Activated CD4-positive, alpha-beta T cell treated with anti-CD3 and anti-CD28 coated beads, Interleukin-2, amount 50 U/mL, for 48 hours (primary cell): ENCODE measurements at regions not wholly inside any gene's neighbourhood (a gene's known extent, or its start where the extent isn't known, plus 50 kb on each side); places are given as distances from the start of the nearest gene placed in this dataset.

Experiments
- DNase-seq, 2 experiments: peaks; one replicate each; pipeline ENCODE4 v3.0.0-alpha.2; 2020

DNA sequence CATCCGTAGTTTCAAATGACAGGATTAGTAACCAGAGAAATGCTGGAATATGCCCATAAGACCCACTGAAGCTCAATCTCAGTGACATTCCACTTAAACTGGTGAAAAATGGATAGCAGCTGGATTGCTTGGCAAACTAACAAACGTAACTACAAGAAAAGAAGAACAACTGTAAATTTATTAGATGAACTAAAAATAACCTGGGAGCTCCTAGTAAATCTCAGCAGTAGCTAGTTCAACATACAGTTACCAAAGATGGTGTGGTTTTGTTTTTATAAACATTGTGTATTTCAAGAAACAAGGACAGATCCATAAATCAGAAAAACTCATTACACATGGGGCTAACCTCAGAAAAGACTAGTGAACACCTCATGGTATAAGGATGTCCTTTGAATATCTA, 531.9 kb downstream of the XIRP2 start:
- no peak for DNase-seq

- no peak for DNase-seq
Measured at GRCh38 chr2:167415068-167415467, 526.8 kb downstream of the XIRP2 start.

DNA sequence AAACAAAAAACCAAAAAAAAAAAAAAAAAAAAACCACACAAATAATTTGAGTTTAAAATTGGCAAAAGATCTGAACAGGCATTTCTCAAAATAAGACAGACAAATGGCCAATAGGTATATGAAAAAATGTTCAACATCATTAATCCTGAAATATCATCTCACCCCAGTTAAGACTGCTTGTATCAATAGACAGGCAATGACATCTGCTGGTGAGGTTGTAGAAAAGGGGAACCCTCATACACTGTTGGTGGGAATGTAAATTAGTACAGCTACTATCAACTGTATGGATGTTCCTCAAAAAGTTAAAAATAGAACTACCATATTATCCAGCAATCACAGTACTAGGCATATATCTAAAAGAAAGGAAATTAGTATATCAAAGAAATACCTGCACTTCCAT, 523.1 kb downstream of the XIRP2 start:
- no peak for DNase-seq

GRCh38 chr2:167406558-167406957, 518.3 kb downstream of the XIRP2 start:
- DNase-seq, result no peak

GRCh38 chr2:167404627-167405284, 516.5 kb downstream of the XIRP2 start:
- DNase-seq, result no peak

GRCh38 chr2:167401309-167401708, 513.0 kb downstream of the XIRP2 start:
- DNase-seq, result no peak

DNA sequence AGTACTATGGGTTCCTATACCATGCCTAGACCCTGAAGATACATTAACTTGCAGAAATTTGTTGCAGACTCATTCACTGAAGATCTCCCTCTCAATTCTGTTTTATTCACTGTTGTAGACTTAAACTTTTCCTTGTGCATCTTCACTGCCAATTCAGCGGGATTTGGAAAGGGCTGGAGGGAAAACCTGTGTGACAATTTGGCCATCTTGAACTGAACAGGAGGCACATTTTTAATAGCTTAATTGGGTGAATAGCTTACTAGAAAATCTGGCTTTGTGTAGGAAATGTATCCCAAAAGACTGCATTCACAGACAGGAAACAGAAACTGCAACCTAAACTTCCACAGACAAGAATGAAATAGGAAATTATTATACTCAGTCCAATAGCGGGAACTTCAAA, 512.3 kb downstream of the XIRP2 start:
- DNase-seq, result no peak

DNA sequence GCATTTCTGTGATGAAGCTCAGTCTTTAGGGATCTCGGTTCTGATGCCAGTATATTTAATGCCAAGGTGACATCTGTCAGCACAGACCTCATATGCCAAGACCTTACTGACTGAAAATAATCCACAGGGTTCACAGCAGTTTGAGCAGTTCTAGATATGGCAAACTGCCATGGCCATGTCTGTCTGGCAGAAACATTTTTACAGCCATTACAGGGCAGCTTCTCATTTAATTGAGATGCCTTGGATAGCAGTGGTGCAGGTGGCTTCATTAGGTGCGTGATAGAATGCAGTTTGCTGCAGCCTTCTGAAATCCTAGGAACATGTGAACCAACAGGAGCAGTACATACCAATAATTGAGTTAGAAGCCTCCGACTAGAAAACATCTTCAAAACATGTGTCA, 510.6 kb downstream of the XIRP2 start:
- DNase-seq, result no peak

GRCh38 chr2:167388901-167389300, 500.6 kb downstream of the XIRP2 start:
- DNase-seq, result no peak

- DNase-seq, result no peak
Measured at GRCh38 chr2:167388497-167388896, 500.2 kb downstream of the XIRP2 start.

GRCh38 chr2:167386694-167387093, 498.4 kb downstream of the XIRP2 start:
- DNase-seq, result no peak

DNA sequence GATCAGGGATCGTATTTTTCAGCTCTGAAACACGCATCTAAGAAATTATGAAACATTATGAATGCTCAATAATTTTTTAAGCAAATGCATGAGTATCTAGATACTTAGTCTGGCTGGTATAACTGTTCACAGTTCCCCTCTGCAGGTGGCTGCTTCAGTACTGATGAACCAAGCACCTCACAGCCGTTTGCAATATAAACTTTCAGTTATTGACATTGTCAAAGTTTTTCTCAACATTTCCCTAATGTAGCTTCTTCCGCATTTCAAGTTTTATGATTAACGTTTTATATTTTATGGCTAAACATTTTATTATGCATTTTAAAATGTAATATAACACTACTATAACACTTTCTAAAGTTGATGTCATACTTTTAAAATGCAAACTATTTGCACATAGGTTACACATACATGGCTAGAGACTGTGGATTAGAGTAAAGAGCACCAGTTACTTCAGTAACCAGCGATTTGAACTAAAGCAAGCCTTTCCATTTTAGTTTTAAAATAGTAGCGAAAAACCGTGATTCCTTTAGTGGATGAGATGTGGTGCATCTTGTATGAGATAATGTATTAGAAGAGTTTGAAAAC, 495.4 kb downstream of the XIRP2 start:
- DNase-seq, result no peak

GRCh38 chr2:167381349-167381748, 493.1 kb downstream of the XIRP2 start:
- no peak for DNase-seq

GRCh38 chr2:167380555-167380954, 492.3 kb downstream of the XIRP2 start:
- DNase-seq, result no peak

DNA sequence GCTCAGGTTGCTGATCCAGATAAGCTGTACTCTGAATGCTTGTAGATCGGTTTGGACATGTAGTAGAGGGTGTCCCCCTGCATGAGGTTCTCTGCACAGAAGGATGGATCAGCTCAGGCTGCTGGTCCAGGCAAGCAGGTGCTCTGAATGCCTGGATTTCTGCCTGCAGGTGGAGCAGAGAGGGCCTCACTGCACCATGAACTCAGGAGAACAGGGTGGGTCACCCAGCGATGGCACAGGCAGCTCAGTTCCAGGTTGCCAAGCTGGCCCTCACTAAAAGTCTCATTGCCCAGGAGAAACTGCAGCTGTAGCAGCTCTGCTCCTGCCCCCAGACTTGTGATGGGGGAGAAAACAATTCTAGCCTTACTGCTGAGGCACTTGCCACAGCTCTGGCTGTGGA, 491.8 kb downstream of the XIRP2 start:
- no peak for DNase-seq

DNA sequence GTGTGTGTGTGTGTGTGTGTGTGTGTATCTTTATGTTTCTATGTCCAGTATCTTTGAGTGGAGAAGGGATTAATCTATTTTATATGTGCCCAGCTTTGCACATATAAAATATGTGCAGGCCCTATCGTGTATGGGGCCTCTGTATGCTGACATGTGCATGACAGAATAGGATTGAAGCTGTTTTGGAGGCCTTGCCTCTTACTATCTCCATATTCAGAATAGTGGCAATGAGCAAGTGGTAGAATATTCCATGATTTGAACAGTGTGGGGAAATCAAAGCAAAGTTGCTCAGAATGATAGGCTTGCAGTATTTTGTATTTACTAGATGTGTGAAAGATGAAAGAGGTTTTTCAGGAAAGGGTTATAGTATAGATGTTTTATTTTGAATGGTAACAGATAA, 480.8 kb downstream of the XIRP2 start:
- no peak for DNase-seq

DNA sequence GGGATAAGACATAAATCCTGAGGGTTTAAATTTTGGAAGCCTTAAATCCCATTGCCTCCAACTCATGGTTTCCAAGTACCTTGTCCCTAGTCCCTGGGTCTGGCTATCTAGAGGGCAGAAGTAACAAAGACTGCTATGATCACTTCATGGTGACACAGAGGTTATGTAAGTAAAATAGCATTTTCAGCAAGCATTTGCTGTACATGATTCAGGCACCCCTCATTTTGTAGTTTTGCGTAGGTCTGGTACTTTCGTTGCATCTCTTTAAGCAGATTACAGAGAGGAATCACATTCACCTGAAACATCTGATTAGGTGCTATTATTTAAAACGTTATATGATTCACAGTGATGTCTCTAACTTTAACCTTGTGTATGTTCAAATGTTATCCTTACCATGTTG, 480.1 kb downstream of the XIRP2 start:
- DNase-seq, result no peak

DNA sequence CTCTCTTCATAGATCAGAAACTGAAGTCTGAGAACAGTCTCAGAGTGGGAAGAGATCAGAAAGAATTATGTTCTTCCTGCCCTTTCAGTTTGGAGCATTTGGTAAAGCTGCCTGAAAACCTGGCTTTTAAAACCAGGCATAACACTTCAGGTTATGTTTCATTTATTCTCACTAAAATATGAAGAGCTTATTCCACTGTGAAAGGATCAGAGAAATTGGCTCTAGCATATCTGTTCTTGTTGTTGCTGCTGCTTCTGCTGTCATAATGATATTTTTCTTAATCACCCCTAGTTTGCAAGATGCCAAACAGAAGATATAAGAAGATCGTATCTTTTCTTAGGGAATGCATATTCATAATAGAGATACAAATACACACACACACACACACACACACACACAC, 476.9 kb downstream of the XIRP2 start:
- DNase-seq, result no peak

DNA sequence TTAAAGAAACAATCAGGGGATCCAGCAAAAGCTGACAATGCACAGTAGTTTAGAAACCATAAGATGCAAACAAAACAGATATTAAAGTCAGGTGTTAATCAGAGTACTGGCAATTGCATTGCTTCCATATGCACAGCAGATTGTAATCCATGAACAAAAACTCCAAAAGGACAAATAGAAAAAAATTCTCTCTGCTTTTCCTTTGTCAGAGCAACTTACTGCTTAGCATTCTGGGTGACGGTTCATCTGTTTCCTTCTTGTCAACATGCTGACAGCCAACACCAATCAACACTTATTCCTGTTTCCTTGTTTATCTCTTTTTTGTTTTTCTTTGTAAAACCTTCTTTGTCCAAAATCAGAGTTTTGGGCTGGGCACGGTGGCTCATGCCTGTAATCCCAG, 473.1 kb downstream of the XIRP2 start:
- DNase-seq, result no peak

GRCh38 chr2:167355821-167356220, 467.5 kb downstream of the XIRP2 start:
- no peak for DNase-seq

GRCh38 chr2:167353605-167354280, 465.5 kb downstream of the XIRP2 start:
- no peak for DNase-seq

DNA sequence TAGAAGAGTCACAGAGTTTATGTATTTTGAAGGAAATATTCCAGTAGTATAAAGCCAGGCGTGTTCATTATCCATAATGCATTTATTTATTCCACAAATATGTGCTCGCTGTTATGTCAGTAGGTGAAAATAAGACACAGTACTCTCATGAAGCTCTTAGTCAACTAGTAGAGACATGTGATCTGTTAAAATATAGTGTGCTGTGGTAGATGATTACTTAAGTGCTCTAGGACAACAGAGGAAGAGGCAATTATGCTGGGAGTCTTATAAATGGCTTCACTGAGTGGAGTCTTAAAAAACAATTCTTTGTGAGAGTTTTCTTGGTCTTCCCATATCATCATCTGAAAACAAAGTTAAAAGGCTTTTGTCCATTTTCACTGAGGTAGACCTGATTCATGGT, 457.3 kb downstream of the XIRP2 start:
- DNase-seq, result no peak

DNA sequence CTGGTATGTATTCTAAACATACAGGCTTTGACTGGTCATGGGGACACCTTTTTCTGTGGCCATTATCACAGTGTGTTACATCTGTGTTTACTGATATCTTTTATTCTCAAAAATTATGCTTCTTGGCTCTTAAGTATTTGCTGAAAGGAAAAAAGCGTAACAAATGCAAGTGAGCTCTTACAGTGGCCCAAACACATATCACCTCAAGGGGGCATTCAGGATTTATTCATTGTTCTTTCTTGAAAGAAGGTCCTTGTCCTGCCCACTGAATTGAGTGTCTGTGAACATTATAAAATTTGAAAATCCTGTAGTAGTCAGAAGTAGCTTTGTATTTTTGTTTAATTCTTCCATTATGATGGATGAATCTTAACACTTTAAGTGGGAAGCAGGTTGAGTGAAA, 454.5 kb downstream of the XIRP2 start:
- no peak for DNase-seq

- no peak for DNase-seq
Measured at GRCh38 chr2:167340322-167340721, 452.0 kb downstream of the XIRP2 start.

GRCh38 chr2:167336213-167336612, 447.9 kb downstream of the XIRP2 start:
- DNase-seq, result no peak
